Osteoblast (primary cell): ENCODE measurements at regions not wholly inside any gene's neighbourhood (a gene's known extent, or its start where the extent isn't known, plus 50 kb on each side); places are given as distances from the start of the nearest gene placed in this dataset.

Experiments
- DNase-seq: peaks from one replicate; pipeline ENCODE4 v3.0.0; 2011; ENCODE audit warnings: low spot score, mixed read lengths; ENCODE audit not compliant: insufficient read length; ENCODE audit errors: missing footprints
- H2AFZ ChIP-seq: 2 replicates; pipeline ENCODE4 v1.6.0; 2011; ENCODE audit warnings: mild to moderate bottlenecking, low read length
- H3K27ac ChIP-seq: 2 replicates; pipeline ENCODE4 v1.5.1; 2011; ENCODE audit warnings: mild to moderate bottlenecking, low read depth, low read length, moderate library complexity
- H3K27me3 ChIP-seq: 2 replicates; pipeline ENCODE4 v1.6.0; 2012; ENCODE audit warnings: mild to moderate bottlenecking, control low read depth, inconsistent platforms, low read length, moderate library complexity; ENCODE audit not compliant: insufficient read depth
- H3K36me3 ChIP-seq: 2 replicates; pipeline ENCODE4 v1.5.1; 2011; ENCODE audit warnings: mild to moderate bottlenecking, low read length, control low read depth, moderate library complexity; ENCODE audit not compliant: insufficient read depth
- H3K4me1 ChIP-seq: 2 replicates; pipeline ENCODE4 v1.5.1; 2011; ENCODE audit warnings: mild to moderate bottlenecking, low read length, control low read depth, moderate library complexity; ENCODE audit not compliant: insufficient read depth
- H3K4me2 ChIP-seq: 2 replicates; pipeline ENCODE4 v1.6.0; 2011; ENCODE audit warnings: mild to moderate bottlenecking, low read length; ENCODE audit not compliant: insufficient read depth
- H3K4me3 ChIP-seq: fragments of 200-600 bp; sonication (generic); 3 replicates; pipeline ENCODE4 v1.5.1; 2012; ENCODE audit warnings: mild to moderate bottlenecking, low read length, inconsistent platforms; ENCODE audit not compliant: insufficient read depth
- H3K79me2 ChIP-seq: 2 replicates; pipeline ENCODE4 v1.6.0; 2012; ENCODE audit warnings: mild to moderate bottlenecking, low read length, control low read depth, inconsistent platforms; ENCODE audit not compliant: insufficient read depth
- H3K9me3 ChIP-seq: 2 replicates; pipeline ENCODE4 v1.5.1; 2011; ENCODE audit warnings: low read depth, low read length, control low read depth
- H4K20me1 ChIP-seq: 2 replicates; pipeline ENCODE4 v1.6.0; 2012; ENCODE audit warnings: mild to moderate bottlenecking, low read length, control low read depth; ENCODE audit not compliant: insufficient read depth
- TF ChIP-seq, protein P1 (sequence below): IDR thresholded peaks from 2 replicates; pipeline ENCODE4 v1.5.1; 2011; ENCODE audit warnings: mild to moderate bottlenecking, low read depth, low read length, moderate library complexity; ENCODE audit errors: extremely low read depth

DNA sequence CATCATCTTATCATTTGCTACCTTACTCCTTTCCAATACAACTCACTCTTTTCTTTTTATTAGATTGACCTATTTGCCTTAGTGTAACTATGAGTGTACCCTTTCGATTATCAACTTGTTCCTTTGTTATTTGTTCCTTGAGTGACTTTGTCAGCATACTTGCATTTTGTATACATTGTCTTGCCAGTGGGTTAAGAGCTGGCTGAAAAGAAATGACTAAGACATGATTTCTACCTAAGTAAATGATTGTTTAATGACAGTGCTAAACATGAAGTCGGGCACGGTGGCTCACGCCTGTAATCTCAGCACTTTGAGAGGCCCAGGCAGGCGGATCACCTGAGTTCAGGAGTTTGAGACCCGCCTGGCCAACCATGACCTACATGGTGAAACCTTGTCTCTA lies 1042.3 kb downstream of the TBL1XR1 start:
- no peaks in the 10 kb centered on the region for H3K79me2 ChIP-seq
- TF ChIP-seq, protein P1, sequence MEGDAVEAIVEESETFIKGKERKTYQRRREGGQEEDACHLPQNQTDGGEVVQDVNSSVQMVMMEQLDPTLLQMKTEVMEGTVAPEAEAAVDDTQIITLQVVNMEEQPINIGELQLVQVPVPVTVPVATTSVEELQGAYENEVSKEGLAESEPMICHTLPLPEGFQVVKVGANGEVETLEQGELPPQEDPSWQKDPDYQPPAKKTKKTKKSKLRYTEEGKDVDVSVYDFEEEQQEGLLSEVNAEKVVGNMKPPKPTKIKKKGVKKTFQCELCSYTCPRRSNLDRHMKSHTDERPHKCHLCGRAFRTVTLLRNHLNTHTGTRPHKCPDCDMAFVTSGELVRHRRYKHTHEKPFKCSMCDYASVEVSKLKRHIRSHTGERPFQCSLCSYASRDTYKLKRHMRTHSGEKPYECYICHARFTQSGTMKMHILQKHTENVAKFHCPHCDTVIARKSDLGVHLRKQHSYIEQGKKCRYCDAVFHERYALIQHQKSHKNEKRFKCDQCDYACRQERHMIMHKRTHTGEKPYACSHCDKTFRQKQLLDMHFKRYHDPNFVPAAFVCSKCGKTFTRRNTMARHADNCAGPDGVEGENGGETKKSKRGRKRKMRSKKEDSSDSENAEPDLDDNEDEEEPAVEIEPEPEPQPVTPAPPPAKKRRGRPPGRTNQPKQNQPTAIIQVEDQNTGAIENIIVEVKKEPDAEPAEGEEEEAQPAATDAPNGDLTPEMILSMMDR = no peak
- no peaks in the 10 kb centered on the region for H3K27me3 ChIP-seq
- H3K36me3 ChIP-seq = no peaks in the 10 kb centered on the region
- peaks cover 2% of the 10 kb centered on the region for H3K9me3 ChIP-seq
- no peaks in the 10 kb centered on the region for H4K20me1 ChIP-seq
- no peak overlapping the region for H3K27ac ChIP-seq
- H3K4me3 ChIP-seq = no peak overlapping the region
- no peaks in the 10 kb centered on the region for H3K4me1 ChIP-seq
- no peak overlapping the region for H3K4me2 ChIP-seq
- no peak overlapping the region for H2AFZ ChIP-seq
- DNase-seq = no peak

DNA sequence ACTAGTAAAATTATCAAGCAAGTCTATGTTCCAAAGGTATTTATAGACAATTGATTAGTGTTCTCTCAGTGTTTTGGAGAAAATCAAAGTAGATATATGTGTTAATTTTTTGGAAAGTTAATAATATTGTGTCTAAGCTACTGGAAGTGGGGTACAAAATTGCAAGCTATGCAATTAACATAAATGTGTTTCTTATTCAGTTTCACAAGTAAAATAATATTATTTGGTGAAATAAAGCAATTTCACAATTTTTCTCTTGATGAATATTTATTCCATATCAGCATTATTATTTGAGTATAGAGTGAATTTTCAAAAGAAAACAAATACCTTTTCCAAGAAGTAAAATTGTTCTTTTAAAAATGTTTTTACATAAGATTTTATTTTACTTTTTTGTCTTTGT lies 1047.7 kb downstream of the TBL1XR1 start:
- Histone ChIP-seq H2AFZ (no peak overlapping the region), H3K27ac (no peak overlapping the region), H3K4me1 (no peaks in the 10 kb centered on the region), H3K9me3 (no peaks in the 10 kb centered on the region), H3K36me3 (no peaks in the 10 kb centered on the region), H3K79me2 (no peaks in the 10 kb centered on the region), H3K27me3 (no peaks in the 10 kb centered on the region), H4K20me1 (no peaks in the 10 kb centered on the region), H3K4me2 (no peak overlapping the region), H3K4me3 (no peak overlapping the region)
- TF ChIP-seq, protein P1 = no peak
- DNase-seq = no peak

DNA sequence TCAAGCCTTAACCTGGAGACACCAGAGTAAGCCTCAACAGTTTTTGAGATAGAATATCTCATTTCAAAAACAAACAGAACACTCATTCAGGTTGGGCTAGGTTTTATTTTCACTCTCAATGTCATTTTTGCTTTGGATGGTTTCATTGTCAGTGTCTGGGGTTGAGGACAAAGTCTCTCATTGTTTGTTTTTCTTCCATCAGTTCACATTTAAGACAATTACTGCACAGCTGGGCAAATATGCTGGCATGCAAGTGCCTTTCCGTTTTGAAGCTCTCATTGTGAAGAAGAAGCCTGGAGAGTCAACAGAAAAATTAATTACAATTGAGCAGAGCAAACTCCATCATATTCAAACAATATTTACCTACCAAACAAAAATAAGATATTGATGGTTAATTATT lies 1050.0 kb downstream of the TBL1XR1 start:
- no peak overlapping the region for H3K4me2 ChIP-seq
- no peaks in the 10 kb centered on the region for H4K20me1 ChIP-seq
- TF ChIP-seq, protein P1 = no peak
- no peaks in the 10 kb centered on the region for H3K79me2 ChIP-seq
- no peaks in the 10 kb centered on the region for H3K27me3 ChIP-seq
- no peaks in the 10 kb centered on the region for H3K4me1 ChIP-seq
- H3K4me3 ChIP-seq = no peak overlapping the region
- H3K36me3 ChIP-seq = no peaks in the 10 kb centered on the region
- DNase-seq = no peak
- H3K27ac ChIP-seq = no peak overlapping the region
- no peak overlapping the region for H2AFZ ChIP-seq
- H3K9me3 ChIP-seq = no peaks in the 10 kb centered on the region

DNA sequence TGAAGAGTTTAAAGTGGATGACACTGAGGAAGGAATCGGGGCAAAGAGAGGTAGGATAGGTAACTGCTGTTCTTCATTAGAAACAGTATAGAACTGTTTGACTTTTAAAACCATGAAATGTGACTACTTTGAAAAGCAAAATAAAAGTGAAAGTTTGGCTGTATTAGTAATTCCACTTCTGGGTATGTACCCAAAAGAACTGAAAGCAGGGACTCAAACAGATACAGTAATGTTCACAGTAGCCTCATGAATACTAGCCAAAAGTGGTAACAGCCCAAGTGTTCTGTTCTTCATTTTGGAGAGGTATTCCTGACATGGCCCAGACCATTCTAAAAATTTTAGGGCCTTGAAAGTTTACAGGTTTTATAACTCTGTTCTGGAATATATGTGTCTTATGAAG lies 1055.4 kb downstream of the TBL1XR1 start:
- Histone ChIP-seq H3K36me3 (no peaks in the 10 kb centered on the region), H3K9me3 (no peaks in the 10 kb centered on the region), H4K20me1 (no peaks in the 10 kb centered on the region), H3K4me3 (no peak overlapping the region), H3K27me3 (no peaks in the 10 kb centered on the region), H3K27ac (no peak overlapping the region), H3K4me1 (no peaks in the 10 kb centered on the region), H3K79me2 (no peaks in the 10 kb centered on the region), H3K4me2 (no peak overlapping the region), H2AFZ (no peak overlapping the region)
- DNase-seq = peak; percentile 27
- TF ChIP-seq, protein P1 = no peak
